ELR (cell line): ENCODE measurements at regions not wholly inside any gene's neighbourhood (a gene's known extent, or its start where the extent isn't known, plus 50 kb on each side); places are given as distances from the start of the nearest gene placed in this dataset.

Experiments
- DNase-seq: peaks from one replicate; pipeline ENCODE4 v3.0.0-alpha.2; 2015; ENCODE audit warnings: low read depth

- no peak for DNase-seq
Observed at GRCh38 chr14:104370256-104370870, 209.2 kb upstream of the C14orf180 start.

GRCh38 chr14:104371031-104371430, 208.5 kb upstream of the C14orf180 start:
- DNase-seq, result no peak

- DNase-seq, result no peak
Observed at GRCh38 chr14:104371917-104372316, 207.6 kb upstream of the C14orf180 start.

- DNase-seq, result no peak
Observed at GRCh38 chr14:104372390-104373054, 207.0 kb upstream of the C14orf180 start.

GRCh38 chr14:104373055-104373854, 206.3 kb upstream of the C14orf180 start:
- no peak for DNase-seq

- DNase-seq, result no peak
Observed at GRCh38 chr14:104373855-104374717, 205.5 kb upstream of the C14orf180 start.

- DNase-seq, result no peak
Observed at GRCh38 chr14:104374718-104375080, 204.9 kb upstream of the C14orf180 start.

GRCh38 chr14:104375551-104376201, 203.9 kb upstream of the C14orf180 start:
- DNase-seq, result no peak

GRCh38 chr14:104376202-104377140, 203.1 kb upstream of the C14orf180 start:
- DNase-seq, result no peak

GRCh38 chr14:104377256-104377655, 202.3 kb upstream of the C14orf180 start:
- no peak for DNase-seq

GRCh38 chr14:104378698-104379113, 200.9 kb upstream of the C14orf180 start:
- DNase-seq, result no peak

GRCh38 chr14:104382361-104383087, 197.0 kb upstream of the C14orf180 start:
- no peak for DNase-seq

- DNase-seq, result no peak
Observed at GRCh38 chr14:104383088-104383995, 196.2 kb upstream of the C14orf180 start.

- DNase-seq, result no peak
Observed at GRCh38 chr14:104383996-104384775, 195.4 kb upstream of the C14orf180 start.

GRCh38 chr14:104384776-104385071, 194.8 kb upstream of the C14orf180 start:
- DNase-seq, result no peak

GRCh38 chr14:104385111-104385510, 194.5 kb upstream of the C14orf180 start:
- no peak for DNase-seq

GRCh38 chr14:104385531-104386101, 193.9 kb upstream of the C14orf180 start:
- DNase-seq, result no peak
